ENCODE measurements at regions not wholly inside any gene's neighbourhood (a gene's known extent, or its start where the extent isn't known, plus 50 kb on each side); places are given as distances from the start of the nearest gene placed in this dataset.

DNA sequence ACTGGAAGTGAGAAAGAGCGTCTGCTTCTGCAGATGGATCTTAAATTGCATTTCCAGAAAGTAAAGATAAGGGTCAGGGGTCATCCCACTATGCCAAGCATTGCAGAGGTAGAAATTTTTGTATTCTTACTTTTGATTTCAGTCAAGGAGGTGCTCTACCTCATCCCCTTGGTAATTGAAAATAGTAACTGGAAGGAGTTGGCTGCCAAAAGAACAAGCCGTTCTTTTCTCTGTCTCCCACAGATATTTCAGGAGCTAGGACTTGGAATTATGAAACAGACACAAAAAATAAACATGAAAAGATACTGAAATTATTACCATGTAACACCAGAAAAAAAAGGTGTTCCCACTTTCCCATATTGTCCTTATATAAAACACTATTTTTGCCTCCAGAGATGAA is 309.9 kb upstream of the UMPS start:
- WGBS (ENCODE audit: insufficient coverage): 100% methylated on average over 1 of the region's 2 CpGs
- Histone ChIP-seq H3K79me2 (ENCODE audit: insufficient read depth, low read length) (no peaks in the 10 kb centered on the region), H3K27me3 (ENCODE audit: control insufficient read depth in 2 of 2, insufficient read depth in 2 of 2, low read length in 2 of 2) (no peaks in the 10 kb centered on the region), H3K4me2 (replicated peaks; ENCODE audit: extremely low read depth, low read length, poor library complexity, severe bottlenecking) (no peak overlapping the region), H3K4me3 (replicated peaks in 1 of 3; ENCODE audit: low read depth in 2 of 3, low read length in 3 of 3) (no peak overlapping the region), H2AFZ (ENCODE audit: insufficient read depth, low read depth, low read length, poor library complexity, severe bottlenecking) (no peak overlapping the region), H3K4me1 (ENCODE audit: control insufficient read depth in 1 of 2, insufficient read depth in 2 of 2, low read length in 2 of 2) (no peaks in the 10 kb centered on the region), H4K20me1 (ENCODE audit: insufficient read depth, low read length) (no peaks in the 10 kb centered on the region), H3K9me3 (replicated peaks in 1 of 2; ENCODE audit: control insufficient read depth in 1 of 2, insufficient read depth in 1 of 2, low read length in 2 of 2) (no peaks in the 10 kb centered on the region), H3K36me3 (replicated peaks in 1 of 2; ENCODE audit: control insufficient read depth in 1 of 2, insufficient read depth in 2 of 2, low read length in 2 of 2) (no peaks in the 10 kb centered on the region), H3K9ac (ENCODE audit: insufficient read depth, low read length, poor library complexity, severe bottlenecking) (no peak overlapping the region), H3K27ac (ENCODE audit: low read depth in 1 of 2, low read length in 2 of 2) (no peak overlapping the region)
- TF ChIP-seq, protein P1, sequence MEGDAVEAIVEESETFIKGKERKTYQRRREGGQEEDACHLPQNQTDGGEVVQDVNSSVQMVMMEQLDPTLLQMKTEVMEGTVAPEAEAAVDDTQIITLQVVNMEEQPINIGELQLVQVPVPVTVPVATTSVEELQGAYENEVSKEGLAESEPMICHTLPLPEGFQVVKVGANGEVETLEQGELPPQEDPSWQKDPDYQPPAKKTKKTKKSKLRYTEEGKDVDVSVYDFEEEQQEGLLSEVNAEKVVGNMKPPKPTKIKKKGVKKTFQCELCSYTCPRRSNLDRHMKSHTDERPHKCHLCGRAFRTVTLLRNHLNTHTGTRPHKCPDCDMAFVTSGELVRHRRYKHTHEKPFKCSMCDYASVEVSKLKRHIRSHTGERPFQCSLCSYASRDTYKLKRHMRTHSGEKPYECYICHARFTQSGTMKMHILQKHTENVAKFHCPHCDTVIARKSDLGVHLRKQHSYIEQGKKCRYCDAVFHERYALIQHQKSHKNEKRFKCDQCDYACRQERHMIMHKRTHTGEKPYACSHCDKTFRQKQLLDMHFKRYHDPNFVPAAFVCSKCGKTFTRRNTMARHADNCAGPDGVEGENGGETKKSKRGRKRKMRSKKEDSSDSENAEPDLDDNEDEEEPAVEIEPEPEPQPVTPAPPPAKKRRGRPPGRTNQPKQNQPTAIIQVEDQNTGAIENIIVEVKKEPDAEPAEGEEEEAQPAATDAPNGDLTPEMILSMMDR (IDR thresholded peaks at IDR 0.05): no peak
- Mint-ChIP-seq H3K4me3 (no peak overlapping the region), H3K9me3 (no peaks in the 10 kb centered on the region), H3K27me3 (ENCODE audit: low read depth in 3 of 3) (peaks cover 2 to 11% (median 5%) of the 10 kb centered on the region in 3 donors), H3K36me3 (no peaks in the 10 kb centered on the region), H3K4me1 (no peaks in the 10 kb centered on the region), H3K27ac (no peak overlapping the region)
- no peak for DNase-seq
- intact Hi-C loops (cut with micrococcal nuclease): no loop called here

DNA sequence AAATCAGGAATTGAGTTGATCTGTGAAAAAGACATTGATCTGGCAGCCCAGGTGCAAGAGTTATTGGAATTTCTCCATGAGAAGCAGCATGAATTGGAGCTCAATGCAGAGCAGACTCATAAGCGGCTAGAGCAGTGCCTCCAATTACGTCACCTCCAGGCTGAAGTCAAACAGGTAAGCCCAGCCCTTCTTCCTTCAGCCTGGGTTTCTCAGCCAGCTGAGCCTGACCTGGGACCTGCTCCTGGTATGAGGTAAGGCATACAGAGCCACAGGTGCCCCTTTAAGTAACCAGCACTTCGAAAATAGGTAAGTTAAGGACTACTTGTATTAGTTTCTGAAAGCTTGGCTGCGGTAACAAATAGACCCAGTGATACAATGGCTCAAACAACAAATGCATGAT is 307.4 kb upstream of the UMPS start:
- no peaks in the 10 kb centered on the region for H3K36me3 ChIP-seq (replicated peaks in 1 of 2; ENCODE audit: control insufficient read depth in 1 of 2, insufficient read depth in 2 of 2, low read length in 2 of 2)
- H2AFZ ChIP-seq (ENCODE audit: insufficient read depth, low read depth, low read length, poor library complexity, severe bottlenecking): no peak overlapping the region
- no peak for DNase-seq
- intact Hi-C loops (cut with micrococcal nuclease): no loop called here
- Mint-ChIP-seq H3K27ac (no peak overlapping the region), H3K36me3 (no peaks in the 10 kb centered on the region), H3K4me3 (no peak overlapping the region), H3K27me3 (ENCODE audit: low read depth in 3 of 3) (peaks cover 2 to 8% (median 3%) of the 10 kb centered on the region in 3 donors), H3K9me3 (no peaks in the 10 kb centered on the region), H3K4me1 (no peaks in the 10 kb centered on the region)
- H3K4me1 ChIP-seq (ENCODE audit: control insufficient read depth in 1 of 2, insufficient read depth in 2 of 2, low read length in 2 of 2): no peaks in the 10 kb centered on the region
- H4K20me1 ChIP-seq (ENCODE audit: insufficient read depth, low read length): no peaks in the 10 kb centered on the region
- 96% methylated on average over 3 of the region's 4 CpGs for WGBS (ENCODE audit: insufficient coverage)
- no peaks in the 10 kb centered on the region for H3K9me3 ChIP-seq (replicated peaks in 1 of 2; ENCODE audit: control insufficient read depth in 1 of 2, insufficient read depth in 1 of 2, low read length in 2 of 2)
- no peak overlapping the region for H3K4me2 ChIP-seq (replicated peaks; ENCODE audit: extremely low read depth, low read length, poor library complexity, severe bottlenecking)
- no peak overlapping the region for H3K9ac ChIP-seq (ENCODE audit: insufficient read depth, low read length, poor library complexity, severe bottlenecking)
- H3K79me2 ChIP-seq (ENCODE audit: insufficient read depth, low read length): no peaks in the 10 kb centered on the region
- TF ChIP-seq, protein P1 (IDR thresholded peaks at IDR 0.05): no peak
- H3K27me3 ChIP-seq (ENCODE audit: control insufficient read depth in 2 of 2, insufficient read depth in 2 of 2, low read length in 2 of 2): no peaks in the 10 kb centered on the region
- H3K4me3 ChIP-seq (replicated peaks in 1 of 3; ENCODE audit: low read depth in 2 of 3, low read length in 3 of 3): no peak overlapping the region
- no peak overlapping the region for H3K27ac ChIP-seq (ENCODE audit: low read depth in 1 of 2, low read length in 2 of 2)

Data from CD14-positive monocyte (primary cell).